LNCaP clone FGC (cell line): ENCODE measurements at regions not wholly inside any gene's neighbourhood (a gene's known extent, or its start where the extent isn't known, plus 50 kb on each side); places are given as distances from the start of the nearest gene placed in this dataset.
"Not testable (repeated sequence)": the region's sequence is repeated elsewhere in the genome, so short reads cannot be mapped to it uniquely, and the experiment has no call there.

Source experiments
- DNase-seq: peaks from one replicate; pipeline ENCODE4 v3.0.0-alpha.2; 2011; ENCODE audit warnings: low read depth
- H3K4me3 ChIP-seq: 2 replicates; pipeline ENCODE4 v1.5.1; 2011; ENCODE audit warnings: mild to moderate bottlenecking, low read depth, low read length, control low read depth
- CTCF ChIP-seq: IDR thresholded peaks from 2 replicates; pipeline ENCODE4 v1.5.1; 2012; ENCODE audit warnings: mild to moderate bottlenecking; ENCODE audit not compliant: control insufficient read depth, insufficient read depth; ENCODE audit errors: extremely low read depth

- H3K4me3 ChIP-seq: no peak overlapping the region
- no peak for DNase-seq
- no peak for TF ChIP-seq CTCF
Observed at GRCh38 chr2:116804901-116805300, 1009.6 kb upstream of the DDX18 start.

- not testable (repeated sequence) for DNase-seq
Observed at GRCh38 chr2:116806505-116806904, 1008.0 kb upstream of the DDX18 start.

GRCh38 chr2:116809109-116809508 is 1005.4 kb upstream of the DDX18 start:
- no peak overlapping the region for H3K4me3 ChIP-seq
- no peak for DNase-seq
- TF ChIP-seq CTCF: no peak

More at GRCh38 chr2:116806505-116806904, 1008.0 kb upstream of the DDX18 start:
- not testable (repeated sequence) for H3K4me3 ChIP-seq

GRCh38 chr2:116810071-116810470 is 1004.4 kb upstream of the DDX18 start:
- no peak for DNase-seq
- no peak for TF ChIP-seq CTCF
- no peak overlapping the region for H3K4me3 ChIP-seq

GRCh38 chr2:116810645-116811044 is 1003.8 kb upstream of the DDX18 start:
- no peak for TF ChIP-seq CTCF
- no peak overlapping the region for H3K4me3 ChIP-seq
- DNase-seq: no peak

GRCh38 chr2:116819355-116819754 is 995.1 kb upstream of the DDX18 start:
- DNase-seq: no peak
- no peak overlapping the region for H3K4me3 ChIP-seq
- 0 out of 2 replicates have a peak, but pooled peaks have one; percentile 9 for TF ChIP-seq CTCF

GRCh38 chr2:116820986-116821385 is 993.5 kb upstream of the DDX18 start:
- H3K4me3 ChIP-seq: no peak overlapping the region
- no peak for DNase-seq
- TF ChIP-seq CTCF: no peak

- not testable (repeated sequence) for DNase-seq, H3K4me3 ChIP-seq
Observed at GRCh38 chr2:116829543-116829942, 984.9 kb upstream of the DDX18 start.
